NCI-H82 treated with DMSO at 0.1 percent for 48 hours (cell line): ENCODE measurements at regions not wholly inside any gene's neighbourhood (a gene's known extent, or its start where the extent isn't known, plus 50 kb on each side); places are given as distances from the start of the nearest gene placed in this dataset.
"Not testable (repeated sequence)": the region's sequence is repeated elsewhere in the genome, so short reads cannot be mapped to it uniquely, and the experiment has no call there.

ENCODE experiments used
- DNase-seq: peaks from one replicate; lab custom pipeline; 2025; ENCODE audit not compliant: unreplicated experiment; lab: John Stamatoyannopoulos, UW

- DNase-seq: no peak
These were observed 186.0 kb upstream of the SOX6 start for GRCh38 chr11:16542353-16542752.

GRCh38 chr11:16536513-16536912, 180.2 kb upstream of the SOX6 start:
- no peak for DNase-seq

- no peak for DNase-seq
These were observed 172.3 kb upstream of the SOX6 start for GRCh38 chr11:16528639-16529038.

- no peak for DNase-seq
These were observed 171.3 kb upstream of the SOX6 start for GRCh38 chr11:16527525-16528246.

GRCh38 chr11:16526947-16527346, 170.6 kb upstream of the SOX6 start:
- DNase-seq: no peak

GRCh38 chr11:16520713-16521112, 164.4 kb upstream of the SOX6 start:
- DNase-seq: not testable (repeated sequence)

GRCh38 chr11:16512899-16513241, 156.5 kb upstream of the SOX6 start:
- no peak for DNase-seq

- no peak for DNase-seq
These were observed 156.0 kb upstream of the SOX6 start for GRCh38 chr11:16512198-16512898.

GRCh38 chr11:16511116-16512114, 155.1 kb upstream of the SOX6 start:
- DNase-seq: peak; percentile 56

- DNase-seq: no peak
These were observed 149.1 kb upstream of the SOX6 start for GRCh38 chr11:16505481-16505880.

- DNase-seq: not testable (repeated sequence)
These were observed 147.5 kb upstream of the SOX6 start for GRCh38 chr11:16503891-16504290.

- DNase-seq: no peak
These were observed 138.8 kb upstream of the SOX6 start for GRCh38 chr11:16494918-16495691.

- DNase-seq: no peak
These were observed 128.1 kb upstream of the SOX6 start for GRCh38 chr11:16484434-16484833.

GRCh38 chr11:16474659-16475058, 118.3 kb upstream of the SOX6 start:
- no peak for DNase-seq

GRCh38 chr11:16469968-16470367, 113.6 kb upstream of the SOX6 start:
- no peak for DNase-seq

GRCh38 chr11:16468735-16469453, 112.5 kb upstream of the SOX6 start:
- DNase-seq: no peak

- no peak for DNase-seq
These were observed 104.2 kb upstream of the SOX6 start for GRCh38 chr11:16460508-16460907.

GRCh38 chr11:16456366-16456765, 100.0 kb upstream of the SOX6 start:
- no peak for DNase-seq

GRCh38 chr11:16454289-16454863, 98.0 kb upstream of the SOX6 start:
- no peak for DNase-seq
